A204.1 (cell line): ENCODE measurements at regions not wholly inside any gene's neighbourhood (a gene's known extent, or its start where the extent isn't known, plus 50 kb on each side); places are given as distances from the start of the nearest gene placed in this dataset.

Experiments
- FAIRE-seq: peaks from 2 replicates; lab custom pipeline; 2012; peaks lifted over from hg19 to GRCh38; lab: Jason Lieb, UNC

GRCh38 chr10:88172159-88172558 lies 308.7 kb downstream of the PTEN start:
- no peak for FAIRE-seq

- FAIRE-seq: no peak
Measured at GRCh38 chr10:88174391-88174790, 311.0 kb downstream of the PTEN start.

- FAIRE-seq: no peak
Measured at GRCh38 chr10:88178758-88179157, 315.3 kb downstream of the PTEN start.

- no peak for FAIRE-seq
Measured at GRCh38 chr10:88179831-88180230, 316.4 kb downstream of the PTEN start.

- no peak for FAIRE-seq
Measured at GRCh38 chr10:88181902-88182600, 318.6 kb downstream of the PTEN start.

GRCh38 chr10:88182601-88182930 lies 319.1 kb downstream of the PTEN start:
- no peak for FAIRE-seq

GRCh38 chr10:88184543-88185297 lies 321.3 kb downstream of the PTEN start:
- FAIRE-seq: no peak

- no peak for FAIRE-seq
Measured at GRCh38 chr10:88185830-88186229, 322.4 kb downstream of the PTEN start.

GRCh38 chr10:88186335-88186734 lies 322.9 kb downstream of the PTEN start:
- no peak for FAIRE-seq

- no peak for FAIRE-seq
Measured at GRCh38 chr10:88187472-88187871, 324.0 kb downstream of the PTEN start.

- FAIRE-seq: no peak
Measured at GRCh38 chr10:88190123-88190522, 326.7 kb downstream of the PTEN start.

- FAIRE-seq: no peak
Measured at GRCh38 chr10:88190540-88191235, 327.3 kb downstream of the PTEN start.

GRCh38 chr10:88193018-88193417 lies 329.6 kb downstream of the PTEN start:
- FAIRE-seq: no peak

GRCh38 chr10:88194041-88194887 lies 330.8 kb downstream of the PTEN start:
- no peak for FAIRE-seq

- no peak for FAIRE-seq
Measured at GRCh38 chr10:88194961-88195367, 331.5 kb downstream of the PTEN start.

GRCh38 chr10:88195841-88196240 lies 332.4 kb downstream of the PTEN start:
- no peak for FAIRE-seq

- FAIRE-seq: no peak
Measured at GRCh38 chr10:88196291-88196690, 332.9 kb downstream of the PTEN start.

- FAIRE-seq: no peak
Measured at GRCh38 chr10:88198023-88198422, 334.6 kb downstream of the PTEN start.

GRCh38 chr10:88200312-88201032 lies 337.0 kb downstream of the PTEN start:
- FAIRE-seq: no peak

- no peak for FAIRE-seq
Measured at GRCh38 chr10:88205842-88206446, 342.5 kb downstream of the PTEN start.

- FAIRE-seq: no peak
Measured at GRCh38 chr10:88207121-88207546, 343.7 kb downstream of the PTEN start.
